ENCODE measurements at regions not wholly inside any gene's neighbourhood (a gene's known extent, or its start where the extent isn't known, plus 50 kb on each side); places are given as distances from the start of the nearest gene placed in this dataset.

DNA sequence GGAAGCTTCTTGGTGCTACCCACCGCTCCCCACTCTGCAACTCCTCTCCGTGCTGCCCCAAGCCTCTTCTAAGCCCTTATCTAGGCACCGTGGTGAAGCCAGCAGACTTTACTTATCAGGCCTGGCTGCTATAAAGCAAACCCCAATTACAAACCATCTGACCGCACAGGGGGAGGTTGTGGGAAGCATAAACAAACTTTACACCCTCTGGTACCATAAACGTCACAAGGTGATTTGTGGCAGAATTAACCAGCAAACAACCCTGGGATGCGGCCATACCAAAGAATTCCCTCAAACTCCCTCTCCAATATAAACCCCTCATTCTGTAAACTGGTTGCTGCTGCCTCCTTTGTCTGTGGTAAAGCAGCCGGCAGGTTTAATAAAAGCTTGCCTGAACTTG, 55.2 kb downstream of the MAGEC2 start:
- DNase-seq, result no peak

DNA sequence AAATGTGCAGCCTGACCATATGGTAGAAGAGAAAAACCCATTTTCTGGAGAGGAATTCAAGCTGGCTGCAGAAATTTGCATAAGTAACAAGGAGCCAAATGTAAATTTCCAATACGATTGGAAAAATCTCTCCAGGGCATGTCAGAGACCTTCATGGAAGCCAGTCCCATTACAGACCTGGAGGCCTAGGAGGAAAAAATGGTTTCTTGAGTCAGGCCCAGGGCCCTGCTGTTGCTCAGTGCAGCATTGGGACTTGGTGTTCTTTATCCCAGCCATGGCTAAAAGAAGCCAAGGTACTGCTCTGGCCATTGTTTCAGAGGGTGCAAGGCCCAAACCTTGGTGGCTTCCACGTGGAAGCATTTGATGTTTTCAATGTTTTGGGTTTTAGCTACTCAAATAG, 70.6 kb downstream of the MAGEC2 start:
- DNase-seq, result no peak

DNA sequence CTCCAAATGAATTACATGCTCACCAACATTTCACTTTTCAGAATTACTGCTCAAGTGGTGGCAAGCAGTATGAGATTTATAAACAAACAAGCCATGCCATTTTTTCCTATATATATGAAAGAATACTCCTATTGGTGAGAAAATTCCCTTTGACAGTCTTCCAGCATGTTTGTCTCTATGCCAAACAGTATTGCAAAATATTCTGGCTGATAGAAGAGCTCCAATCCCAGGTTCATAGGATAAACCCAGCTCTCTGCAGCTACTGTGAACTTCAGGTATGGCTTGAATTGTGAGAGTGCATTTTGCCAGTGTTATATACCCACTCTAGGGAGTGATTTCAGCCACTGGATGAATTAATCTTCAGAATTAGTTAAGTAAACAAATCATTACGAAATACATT, 108.8 kb downstream of the MAGEC2 start:
- no peak for DNase-seq

DNA sequence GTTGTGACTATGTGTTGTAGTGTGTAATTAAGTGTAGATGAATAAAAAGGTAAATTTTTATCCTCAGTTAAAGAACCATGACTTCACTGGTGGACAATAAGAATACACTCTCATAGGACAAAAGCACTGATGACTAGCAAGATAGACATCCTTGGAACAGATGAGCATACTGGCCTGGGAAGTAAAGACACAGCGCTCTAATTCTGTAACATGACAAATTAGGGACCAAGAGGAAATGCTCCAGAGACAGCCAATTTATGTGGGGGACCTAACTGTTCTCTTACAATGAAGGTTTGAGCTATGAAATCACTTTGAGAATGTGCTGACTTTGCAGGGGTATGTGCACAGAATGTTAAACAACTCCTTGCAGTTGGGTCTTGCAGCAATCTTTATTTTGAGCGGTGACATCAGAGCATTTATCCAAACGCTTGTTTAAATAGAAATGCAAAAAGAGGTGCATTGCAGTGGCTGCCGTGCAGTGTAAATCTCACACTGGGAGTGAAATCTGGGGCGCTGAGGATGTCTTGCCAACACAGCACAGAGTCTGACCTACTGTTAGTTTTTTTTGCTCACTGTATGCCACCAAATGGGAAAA, 109.3 kb downstream of the MAGEC2 start:
- no peak for DNase-seq

DNA sequence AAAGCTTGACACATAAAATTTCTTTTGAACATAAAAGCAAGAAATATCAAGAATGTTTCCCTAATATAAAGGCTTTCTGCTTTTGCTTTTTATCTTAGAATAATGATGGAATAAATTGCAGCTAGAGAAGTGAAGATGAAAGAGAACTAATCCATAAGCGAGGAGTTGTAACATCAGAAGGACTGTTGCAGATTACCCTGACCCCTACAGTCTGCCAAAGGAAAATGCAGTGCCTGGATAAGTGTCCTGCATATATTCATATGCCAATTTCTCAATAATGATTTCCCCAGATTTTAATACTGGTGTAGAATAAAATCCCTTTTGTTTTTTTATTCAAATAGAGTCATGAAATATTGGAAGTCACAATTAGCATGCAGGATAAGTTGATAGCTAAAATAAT, 115.9 kb downstream of the MAGEC2 start:
- DNase-seq, result peak; percentile 2

DNA sequence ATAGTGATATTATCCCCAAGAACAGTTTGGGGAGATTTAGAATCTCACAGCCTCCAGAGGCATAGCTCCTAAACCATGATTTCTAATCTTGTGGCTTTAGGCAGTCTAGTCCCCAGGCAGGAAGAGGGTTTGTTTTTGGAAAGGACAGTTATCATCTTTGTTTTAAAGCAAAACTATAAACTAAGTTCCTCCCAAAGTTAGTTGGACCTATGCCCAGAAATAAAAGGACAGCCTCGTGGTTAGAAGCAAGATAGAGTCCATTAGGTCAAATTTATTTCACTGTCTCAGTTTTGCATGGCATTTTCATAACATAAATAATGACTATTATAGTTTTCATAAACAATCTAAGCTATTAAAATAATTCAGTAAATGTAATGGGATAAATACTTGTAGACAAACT, 120.5 kb downstream of the MAGEC2 start:
- DNase-seq, result no peak

DNA sequence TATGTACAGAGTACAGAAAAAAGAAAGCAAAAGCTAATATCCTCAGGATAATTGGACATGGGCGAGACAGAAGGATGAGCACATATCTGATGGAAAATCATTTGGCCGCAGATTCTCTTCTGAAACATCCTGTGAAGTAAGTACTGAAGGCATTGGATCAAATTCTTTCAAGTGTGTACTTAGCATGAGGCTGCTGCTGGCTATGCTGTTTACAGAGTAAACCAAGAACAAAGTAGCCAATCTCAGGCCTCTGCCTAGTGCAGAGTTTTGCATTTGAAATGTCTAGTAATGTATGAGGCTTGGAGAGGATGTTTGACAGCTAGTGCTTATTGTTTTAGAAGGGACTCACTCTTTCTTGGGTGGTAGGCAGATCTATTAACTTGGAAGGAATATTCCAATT, 128.5 kb downstream of the MAGEC2 start:
- no peak for DNase-seq

DNA sequence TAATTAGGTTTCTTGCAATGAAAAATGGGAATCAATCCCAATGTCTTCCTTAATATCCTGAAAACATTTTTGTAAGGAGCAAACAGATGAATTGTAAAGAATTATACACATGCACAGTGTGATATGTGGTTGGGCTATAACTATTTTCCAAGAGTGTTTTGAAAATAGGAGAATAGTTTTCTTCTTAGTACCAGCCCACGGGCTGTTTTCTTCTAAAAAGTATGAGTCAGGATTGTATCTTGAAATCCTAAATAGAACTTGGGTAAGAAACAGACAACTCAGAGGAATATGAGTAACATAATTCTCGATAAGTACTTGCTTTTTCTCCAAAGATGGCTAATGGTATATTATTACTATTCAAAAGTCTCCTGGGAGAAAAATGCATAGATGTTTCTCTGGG, 136.7 kb downstream of the MAGEC2 start:
- DNase-seq, result no peak

DNA sequence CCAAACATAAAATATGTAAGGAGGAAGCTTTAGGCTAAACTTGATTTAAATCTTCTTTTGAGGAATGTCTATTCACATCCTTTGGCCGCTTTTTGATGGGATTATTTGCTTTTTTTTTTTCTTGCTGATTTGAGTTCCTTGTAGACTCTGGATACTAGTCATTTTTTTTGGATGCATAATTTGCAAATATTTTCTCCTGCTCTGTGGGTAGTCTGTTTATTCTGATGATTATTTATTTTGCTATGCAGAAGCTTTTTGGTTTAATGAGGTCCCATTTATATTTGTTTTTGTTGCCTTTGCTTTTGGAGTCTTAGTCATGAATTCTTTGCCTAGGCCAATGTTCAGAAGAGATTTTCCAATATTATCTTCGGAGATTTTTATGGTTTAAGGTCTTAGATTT, 144.9 kb downstream of the MAGEC2 start:
- DNase-seq, result no peak

DNA sequence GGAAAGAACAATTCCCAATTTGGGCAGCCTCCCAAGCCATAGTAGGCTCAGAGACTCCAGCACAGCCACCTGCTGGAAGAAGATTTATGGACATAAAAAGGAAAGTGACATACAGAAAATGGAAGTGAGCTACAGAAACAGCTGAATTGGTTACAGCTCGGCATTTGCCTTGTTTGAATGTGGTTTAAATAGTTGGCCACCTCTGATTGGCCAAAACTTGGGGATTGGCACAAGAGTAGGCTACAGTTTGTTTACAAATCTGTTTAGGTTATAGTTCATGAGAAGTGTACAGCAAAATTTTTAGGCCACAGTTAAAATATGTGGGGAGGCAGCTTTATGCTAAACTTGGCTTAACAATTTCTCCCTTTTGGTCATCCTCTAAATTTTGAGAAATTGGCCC, 150.4 kb downstream of the MAGEC1 start:
- no peak for DNase-seq

DNA sequence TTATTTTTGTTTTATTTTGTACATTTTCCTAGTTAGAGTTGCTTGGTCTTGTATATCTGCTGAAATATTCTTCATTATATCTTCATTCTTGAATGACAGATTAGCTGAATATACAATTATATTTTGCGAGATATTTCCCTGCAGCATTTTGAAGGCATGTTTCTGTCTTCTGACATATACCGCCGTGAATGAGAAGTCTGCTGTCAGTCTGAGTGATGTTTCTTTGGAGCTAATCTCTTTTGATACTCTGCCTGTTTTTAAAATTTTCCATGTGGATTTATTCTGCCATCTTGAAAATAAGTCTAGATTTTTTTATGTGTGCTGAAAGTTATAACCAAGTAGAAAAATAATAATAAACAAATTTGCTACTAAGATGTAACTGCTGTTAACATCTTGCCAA, 148.5 kb downstream of the MAGEC1 start:
- DNase-seq, result no peak

DNA sequence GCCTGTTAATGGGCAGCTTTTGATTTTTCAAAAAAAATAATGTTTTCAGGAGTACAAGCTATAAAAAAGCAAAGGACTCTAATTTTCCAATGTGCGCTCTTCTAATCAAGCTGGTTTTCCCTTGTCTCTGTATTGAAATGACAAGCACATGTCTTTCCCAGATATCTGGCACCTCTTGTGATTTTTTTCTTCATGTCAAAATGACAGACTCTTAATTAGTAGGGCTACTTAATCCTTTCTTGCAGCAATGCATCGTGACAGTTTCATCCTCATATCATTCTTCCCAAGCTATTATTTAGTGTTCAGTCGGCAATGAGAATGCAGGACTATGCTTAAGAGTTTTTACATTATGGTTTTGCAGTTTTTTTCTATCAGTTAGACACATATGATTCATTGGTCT, 139.5 kb downstream of the MAGEC1 start:
- no peak for DNase-seq

DNA sequence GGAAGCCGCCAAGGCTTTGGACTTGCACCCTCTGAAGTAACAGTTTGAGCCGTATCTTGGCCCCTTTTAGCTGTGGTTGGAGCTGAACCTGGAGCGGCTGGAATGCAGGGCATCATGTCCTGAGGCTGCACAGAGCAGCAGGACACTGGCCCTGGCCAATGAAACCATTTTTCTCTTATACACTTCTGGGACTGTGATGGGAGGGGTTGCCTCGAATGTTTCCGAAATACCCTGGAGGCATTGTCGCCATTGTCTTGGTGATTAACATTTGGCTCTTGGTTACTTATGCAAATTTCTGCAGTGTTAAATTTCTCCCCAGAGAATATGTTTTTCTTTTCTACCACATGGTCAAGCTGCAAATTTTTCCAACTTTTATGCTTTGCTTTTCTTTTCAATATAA, 137.2 kb downstream of the MAGEC1 start:
- DNase-seq, result no peak

DNA sequence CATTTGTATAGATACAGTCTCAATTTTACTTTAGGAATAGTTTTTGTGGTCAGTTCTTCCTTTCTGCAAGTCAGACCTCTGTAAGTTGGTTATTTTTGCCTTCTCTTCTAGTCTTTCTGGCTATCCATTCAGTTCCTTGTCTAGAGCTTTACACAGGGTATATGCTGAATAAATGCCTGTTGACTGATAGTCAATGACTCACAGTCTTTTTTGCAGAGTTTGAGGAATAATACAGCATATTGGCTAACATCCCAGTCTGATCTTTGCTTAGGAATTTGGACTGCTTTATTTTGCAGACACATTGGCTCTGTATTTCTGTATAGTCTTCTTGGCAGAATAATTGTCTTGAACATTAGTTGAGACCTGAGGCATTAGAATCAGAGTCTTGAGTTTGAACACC, 132.4 kb downstream of the MAGEC1 start:
- DNase-seq, result peak; percentile 48

DNA sequence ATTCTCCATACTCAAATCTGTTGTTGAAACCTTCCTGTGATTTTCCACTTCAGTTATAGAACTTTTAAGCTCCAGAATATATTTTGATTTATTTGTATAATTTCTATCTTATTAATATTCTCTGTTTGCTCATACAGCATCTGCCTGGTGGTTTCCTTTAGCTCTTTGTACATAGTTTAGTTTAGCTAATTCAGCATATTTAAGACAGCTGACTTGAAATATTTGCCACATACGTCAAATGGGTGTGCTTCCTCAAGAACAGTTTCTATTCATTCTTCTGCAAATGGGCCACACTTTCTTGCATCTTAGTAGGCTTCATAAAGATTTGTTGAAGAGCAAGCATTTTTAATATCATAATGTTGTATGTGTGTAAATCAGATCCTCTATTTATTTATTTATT, 101.8 kb downstream of the MAGEC1 start:
- DNase-seq, result no peak

DNA sequence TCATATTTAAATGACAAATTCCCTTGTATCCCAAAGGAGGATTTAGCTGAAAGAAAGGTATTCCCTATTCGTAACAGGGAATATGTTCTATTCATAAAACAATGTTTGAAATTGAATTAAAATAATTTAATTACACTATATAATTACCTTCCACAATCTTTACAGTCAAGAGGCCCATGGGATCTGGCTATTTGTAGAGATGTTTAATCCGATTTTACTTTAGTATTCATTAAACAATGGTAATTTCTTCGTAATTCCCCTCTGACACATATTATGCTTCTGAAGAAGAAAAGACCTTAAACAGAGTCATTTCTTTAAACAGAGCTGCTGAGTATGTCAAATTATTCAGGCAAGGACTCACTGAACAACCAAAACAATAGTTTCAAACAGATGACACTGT, 98.8 kb downstream of the MAGEC1 start:
- DNase-seq, result no peak

DNA sequence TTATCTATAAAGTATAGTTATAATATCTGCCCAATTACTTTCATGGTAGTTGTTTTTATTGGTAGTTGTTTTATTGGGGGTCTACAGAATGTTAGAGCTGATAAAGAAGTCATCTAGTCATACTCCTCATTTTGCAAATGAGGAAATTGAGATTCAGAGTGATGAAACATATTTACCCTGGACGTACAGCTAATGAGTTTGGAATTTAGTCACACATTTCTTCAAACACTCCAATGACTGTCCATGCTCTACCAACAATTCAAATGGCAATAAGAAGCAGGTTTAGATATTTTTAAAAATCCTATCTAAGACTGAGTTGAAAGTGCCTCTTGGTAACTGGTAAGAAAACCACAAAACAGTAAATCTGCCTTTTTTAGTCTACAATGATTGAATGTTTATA, 98.2 kb downstream of the MAGEC1 start:
- DNase-seq, result peak; percentile 0

DNA sequence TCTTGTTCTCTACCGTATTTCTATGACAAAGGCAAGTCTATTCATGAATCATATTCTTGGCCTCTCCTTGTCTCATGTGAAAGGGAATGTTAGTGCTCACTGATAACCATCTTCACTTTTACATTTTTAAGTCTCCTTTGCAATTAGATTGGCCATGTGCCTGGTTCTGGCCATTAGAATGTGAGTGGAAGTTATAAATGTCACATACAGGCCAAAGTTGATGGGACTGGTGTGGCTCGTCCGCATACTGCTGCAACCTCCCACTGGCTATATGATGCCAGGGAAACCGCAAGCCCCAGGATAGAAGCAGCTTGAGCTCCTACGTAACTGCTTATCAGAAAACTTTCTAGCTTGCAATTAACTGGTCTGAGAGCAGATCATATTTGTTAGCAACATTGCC, 86.1 kb downstream of the MAGEC1 start:
- peak; percentile 1 for DNase-seq

DNA sequence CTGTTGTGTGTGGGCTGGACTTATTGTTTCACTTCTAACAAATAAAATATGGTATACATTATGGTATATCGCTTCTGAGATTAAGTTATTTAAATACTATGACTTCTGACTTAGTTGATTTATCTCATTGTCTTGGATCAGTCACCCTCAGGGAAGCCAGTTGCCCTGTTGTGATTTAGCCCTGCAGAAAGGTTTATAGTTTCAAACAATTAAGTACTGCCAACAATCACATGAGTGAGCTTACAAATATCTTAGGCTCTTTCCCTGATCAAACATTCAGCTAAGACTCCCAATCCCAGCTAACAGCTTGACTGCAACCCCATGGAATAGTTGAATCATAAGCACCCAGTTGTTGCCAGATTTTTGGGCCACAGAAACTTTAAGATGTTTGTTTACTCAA, 85.4 kb downstream of the MAGEC1 start:
- peak; percentile 1 for DNase-seq

DNA sequence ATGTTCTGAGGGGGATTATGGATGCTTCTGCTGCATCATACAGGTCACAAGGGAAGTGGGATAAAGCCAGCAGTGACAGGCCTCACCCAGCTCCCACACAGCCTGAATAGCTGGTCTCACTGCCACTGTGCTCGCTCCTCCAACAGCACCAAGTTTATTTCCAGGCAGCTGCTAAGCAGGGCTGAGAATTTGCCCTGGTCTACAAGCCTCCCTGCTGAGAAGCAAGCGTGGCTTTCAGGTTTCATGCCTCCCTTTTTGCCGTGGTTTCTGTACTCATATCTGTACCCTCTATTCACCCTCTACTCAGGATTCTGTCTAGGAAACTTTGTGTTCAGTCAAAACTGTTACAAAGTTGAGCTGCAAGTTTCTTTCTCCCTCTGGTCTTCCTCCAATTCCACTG, 78.6 kb downstream of the MAGEC1 start:
- DNase-seq, result no peak

DNA sequence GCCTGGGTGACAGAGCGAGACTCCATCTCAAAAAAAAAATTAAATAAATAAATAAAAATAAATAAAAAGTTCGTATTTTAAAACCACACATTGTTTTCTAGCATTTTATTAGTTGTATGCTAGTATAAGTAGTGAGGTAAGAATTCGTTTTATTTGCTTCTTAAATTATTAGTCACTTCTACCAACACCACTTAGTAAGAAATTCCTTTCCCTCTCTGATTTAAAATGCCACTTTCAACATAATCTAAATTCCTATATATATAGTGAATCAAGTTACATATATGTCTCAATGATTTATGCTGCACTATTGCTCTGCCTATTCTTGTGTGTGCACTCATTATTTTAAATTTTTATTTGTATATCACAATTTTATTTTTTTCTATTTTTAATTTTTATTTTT, 72.1 kb downstream of the MAGEC1 start:
- DNase-seq, result no peak

DNA sequence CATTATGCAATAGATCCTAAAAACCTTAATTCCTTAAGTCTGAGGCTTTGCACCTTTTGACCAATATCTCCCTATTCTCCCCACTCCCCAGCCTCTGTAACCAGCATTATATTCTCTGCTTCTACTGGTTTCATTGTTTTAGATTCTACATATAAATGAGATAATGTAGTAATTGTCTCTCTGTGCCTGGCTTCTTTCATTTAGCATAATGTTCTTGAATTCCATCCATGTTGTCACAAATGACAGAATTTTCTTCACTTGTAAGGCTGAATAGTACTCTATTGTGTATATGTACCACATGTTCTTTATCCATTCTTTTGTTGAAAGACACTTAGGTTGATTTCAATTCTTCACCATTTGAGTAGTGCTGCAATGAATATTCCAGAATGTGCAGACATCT, 66.0 kb downstream of the MAGEC1 start:
- no peak for DNase-seq

DNA sequence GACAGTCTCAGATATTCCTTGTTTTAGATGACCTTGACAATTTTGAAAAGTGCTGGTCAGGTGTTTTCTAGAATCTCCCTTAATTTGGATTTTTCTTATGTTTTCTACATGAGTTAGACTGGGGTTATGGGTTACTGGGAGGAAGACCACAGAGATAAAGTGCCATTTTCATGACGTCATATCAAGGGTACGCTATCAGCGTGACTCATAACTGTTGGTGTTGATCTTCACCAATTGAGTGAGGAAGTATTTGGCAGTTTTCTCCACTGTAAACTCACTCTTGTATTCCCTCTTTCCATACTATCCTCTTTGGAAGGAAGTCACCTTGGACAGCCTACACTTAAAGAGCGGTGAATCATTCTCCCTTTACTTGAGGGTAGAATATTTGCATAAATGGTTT, 56.9 kb downstream of the MAGEC1 start:
- no peak for DNase-seq
